ENCODE measurements at regions not wholly inside any gene's neighbourhood (a gene's known extent, or its start where the extent isn't known, plus 50 kb on each side); places are given as distances from the start of the nearest gene placed in this dataset.

DNA sequence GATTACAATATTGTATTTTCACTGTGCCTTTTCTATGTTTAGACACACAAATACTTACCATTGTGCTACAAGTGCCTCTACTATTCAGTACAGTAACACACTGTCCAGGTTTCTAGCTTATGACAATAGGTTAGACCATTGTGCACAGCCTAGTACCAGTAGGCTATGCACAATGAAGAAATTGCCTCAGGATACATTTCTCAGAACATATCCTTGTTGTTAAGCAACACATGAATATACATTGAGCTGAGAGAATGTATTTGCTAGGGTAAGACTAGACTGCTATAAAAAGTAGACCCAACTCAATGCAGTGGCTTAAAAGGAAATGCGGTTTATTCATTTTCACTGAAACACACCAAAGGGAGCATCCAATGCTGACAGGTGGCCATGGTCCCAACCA, 285.1 kb downstream of the HS3ST3A1 start:
- TF ChIP-seq POLR2A (IDR thresholded peaks at IDR 0.05) = no peak
- TF ChIP-seq, protein P1, sequence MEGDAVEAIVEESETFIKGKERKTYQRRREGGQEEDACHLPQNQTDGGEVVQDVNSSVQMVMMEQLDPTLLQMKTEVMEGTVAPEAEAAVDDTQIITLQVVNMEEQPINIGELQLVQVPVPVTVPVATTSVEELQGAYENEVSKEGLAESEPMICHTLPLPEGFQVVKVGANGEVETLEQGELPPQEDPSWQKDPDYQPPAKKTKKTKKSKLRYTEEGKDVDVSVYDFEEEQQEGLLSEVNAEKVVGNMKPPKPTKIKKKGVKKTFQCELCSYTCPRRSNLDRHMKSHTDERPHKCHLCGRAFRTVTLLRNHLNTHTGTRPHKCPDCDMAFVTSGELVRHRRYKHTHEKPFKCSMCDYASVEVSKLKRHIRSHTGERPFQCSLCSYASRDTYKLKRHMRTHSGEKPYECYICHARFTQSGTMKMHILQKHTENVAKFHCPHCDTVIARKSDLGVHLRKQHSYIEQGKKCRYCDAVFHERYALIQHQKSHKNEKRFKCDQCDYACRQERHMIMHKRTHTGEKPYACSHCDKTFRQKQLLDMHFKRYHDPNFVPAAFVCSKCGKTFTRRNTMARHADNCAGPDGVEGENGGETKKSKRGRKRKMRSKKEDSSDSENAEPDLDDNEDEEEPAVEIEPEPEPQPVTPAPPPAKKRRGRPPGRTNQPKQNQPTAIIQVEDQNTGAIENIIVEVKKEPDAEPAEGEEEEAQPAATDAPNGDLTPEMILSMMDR (IDR thresholded peaks at IDR 0.05) = no peak
- no peak for TF ChIP-seq EP300 (IDR thresholded peaks at IDR 0.05)
- TF ChIP-seq POLR2AphosphoS5 (IDR thresholded peaks at IDR 0.05) = no peak
- Histone ChIP-seq H3K27ac (no peak overlapping the region), H3K36me3 (no peaks in the 10 kb centered on the region), H3K4me1 (no peaks in the 10 kb centered on the region), H3K9me3 (no peaks in the 10 kb centered on the region), H3K27me3 (no peaks in the 10 kb centered on the region), H3K4me3 (no peak overlapping the region)
- DNase-seq = no peak
- WGBS, 5 donors = 88 to 100% (median 97%) methylated on average over 1 of the region's 1 CpG
- intact Hi-C loops (cut with DNase I; ENCODE audit: low total_unique reads) = no loop called here

DNA sequence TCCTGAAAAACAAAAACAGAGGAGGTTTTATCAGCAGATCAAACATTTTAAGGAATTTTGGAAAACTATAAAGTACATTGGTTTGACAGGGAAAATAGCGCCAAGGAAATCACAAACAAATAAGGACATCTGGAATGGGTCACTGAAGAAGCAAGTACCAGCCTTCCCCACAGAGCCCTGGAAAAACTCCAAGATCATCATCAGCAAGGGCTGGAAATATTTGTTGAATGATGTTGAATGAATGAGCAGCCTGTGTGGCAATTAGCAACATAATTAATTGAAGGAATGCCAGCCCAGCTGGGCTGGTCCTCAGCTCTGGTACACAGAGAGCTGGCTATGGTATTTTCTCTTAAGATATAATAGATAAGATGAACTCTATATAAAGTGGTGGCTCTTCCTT, 290.4 kb downstream of the HS3ST3A1 start:
- intact Hi-C loops (cut with DNase I; ENCODE audit: low total_unique reads) = no loop called here
- Histone ChIP-seq H3K27ac (no peak overlapping the region), H3K27me3 (no peaks in the 10 kb centered on the region), H3K4me3 (no peak overlapping the region), H3K9me3 (peaks cover 0 to 3% (median 0%) of the 10 kb centered on the region in 4 donors), H3K4me1 (no peaks in the 10 kb centered on the region), H3K36me3 (no peaks in the 10 kb centered on the region)
- WGBS, 5 donors = 53 to 92% (median 81%) methylated on average over 1 of the region's 1 CpG
- TF ChIP-seq EP300 (IDR thresholded peaks at IDR 0.05) = no peak
- TF ChIP-seq, protein P1 (IDR thresholded peaks at IDR 0.05) = no peak
- no peak for TF ChIP-seq POLR2A (IDR thresholded peaks at IDR 0.05)
- no peak for TF ChIP-seq POLR2AphosphoS5 (IDR thresholded peaks at IDR 0.05)
- DNase-seq = peak in 1 of 2 donors; percentile 61

GRCh38 chr17:13310858-13311257, 290.9 kb downstream of the HS3ST3A1 start:
- Histone ChIP-seq H3K4me1 (no peaks in the 10 kb centered on the region), H3K27me3 (no peaks in the 10 kb centered on the region), H3K36me3 (no peaks in the 10 kb centered on the region), H3K4me3 (no peak overlapping the region), H3K27ac (no peak overlapping the region), H3K9me3 (peaks cover 0 to 3% (median 0%) of the 10 kb centered on the region in 4 donors)
- 12 to 96% (median 65%) methylated on average over 2 of the region's 2 CpGs for WGBS, 5 donors
- TF ChIP-seq, protein P1 (IDR thresholded peaks at IDR 0.05) = no peak
- no peak for TF ChIP-seq EP300 (IDR thresholded peaks at IDR 0.05)
- intact Hi-C loops (cut with DNase I; ENCODE audit: low total_unique reads) = no loop called here
- no peak for DNase-seq

GRCh38 chr17:13306310-13306962, 288.6 kb upstream of the ELAC2 start:
- TF ChIP-seq POLR2A (IDR thresholded peaks at IDR 0.05) (no peak), POLR2AphosphoS5 (IDR thresholded peaks at IDR 0.05) (no peak), EP300 (IDR thresholded peaks at IDR 0.05) (no peak)
- TF ChIP-seq, protein P1 (IDR thresholded peaks at IDR 0.05) = peak in 1 of 7 experiments; percentile 17
- no peaks in the 10 kb centered on the region for H3K27me3 ChIP-seq
- H3K4me1 ChIP-seq = no peaks in the 10 kb centered on the region
- peak in 1 of 2 donors; percentile 67 for DNase-seq
- no peak overlapping the region for H3K27ac ChIP-seq
- intact Hi-C loops (cut with DNase I; ENCODE audit: low total_unique reads) = no loop called here
- 58 to 78% (median 74%) methylated on average over 13 of the region's 13 CpGs for WGBS, 5 donors
- peaks cover 0 to 3% (median 0%) of the 10 kb centered on the region in 4 donors for H3K9me3 ChIP-seq
- H3K36me3 ChIP-seq = no peaks in the 10 kb centered on the region
- H3K4me3 ChIP-seq = no peak overlapping the region

Measured in stomach (tissue), 8 donors.